ENCODE measurements at regions not wholly inside any gene's neighbourhood (a gene's known extent, or its start where the extent isn't known, plus 50 kb on each side); places are given as distances from the start of the nearest gene placed in this dataset.

GRCh38 chr18:78721981-78722380, 257.6 kb upstream of the SALL3 start:
- no peaks in the 10 kb centered on the region for H3K36me3 Mint-ChIP-seq (ENCODE audit: insufficient read depth, unreplicated experiment)
- CTCF ChIA-PET: no interaction called here
- no peaks in the 10 kb centered on the region for H3K27me3 Mint-ChIP-seq (ENCODE audit: insufficient read depth, unreplicated experiment)
- no TSS peak for BruUV-seq (replicated peaks)
- intact Hi-C loops (cut with micrococcal nuclease): no loop called here
- DNase-seq (ENCODE audit: unreplicated experiment): no peak
- no peak overlapping the region for H3K27ac Mint-ChIP-seq (ENCODE audit: low read depth, unreplicated experiment)
- H3K4me3 Mint-ChIP-seq (ENCODE audit: unreplicated experiment): no peak overlapping the region
- H3K9me3 Mint-ChIP-seq (ENCODE audit: unreplicated experiment): peaks cover 7% of the 10 kb centered on the region
- POLR2A ChIA-PET: no interaction called here
- no peaks in the 10 kb centered on the region for H3K4me1 Mint-ChIP-seq (ENCODE audit: insufficient read depth, unreplicated experiment)
- TF ChIP-seq, protein P1, sequence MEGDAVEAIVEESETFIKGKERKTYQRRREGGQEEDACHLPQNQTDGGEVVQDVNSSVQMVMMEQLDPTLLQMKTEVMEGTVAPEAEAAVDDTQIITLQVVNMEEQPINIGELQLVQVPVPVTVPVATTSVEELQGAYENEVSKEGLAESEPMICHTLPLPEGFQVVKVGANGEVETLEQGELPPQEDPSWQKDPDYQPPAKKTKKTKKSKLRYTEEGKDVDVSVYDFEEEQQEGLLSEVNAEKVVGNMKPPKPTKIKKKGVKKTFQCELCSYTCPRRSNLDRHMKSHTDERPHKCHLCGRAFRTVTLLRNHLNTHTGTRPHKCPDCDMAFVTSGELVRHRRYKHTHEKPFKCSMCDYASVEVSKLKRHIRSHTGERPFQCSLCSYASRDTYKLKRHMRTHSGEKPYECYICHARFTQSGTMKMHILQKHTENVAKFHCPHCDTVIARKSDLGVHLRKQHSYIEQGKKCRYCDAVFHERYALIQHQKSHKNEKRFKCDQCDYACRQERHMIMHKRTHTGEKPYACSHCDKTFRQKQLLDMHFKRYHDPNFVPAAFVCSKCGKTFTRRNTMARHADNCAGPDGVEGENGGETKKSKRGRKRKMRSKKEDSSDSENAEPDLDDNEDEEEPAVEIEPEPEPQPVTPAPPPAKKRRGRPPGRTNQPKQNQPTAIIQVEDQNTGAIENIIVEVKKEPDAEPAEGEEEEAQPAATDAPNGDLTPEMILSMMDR (IDR thresholded peaks at IDR 0.05; ENCODE audit: unreplicated experiment): no peak

GRCh38 chr18:78722386-78722785, 257.2 kb upstream of the SALL3 start:
- BruUV-seq (replicated peaks): no TSS peak

DNA sequence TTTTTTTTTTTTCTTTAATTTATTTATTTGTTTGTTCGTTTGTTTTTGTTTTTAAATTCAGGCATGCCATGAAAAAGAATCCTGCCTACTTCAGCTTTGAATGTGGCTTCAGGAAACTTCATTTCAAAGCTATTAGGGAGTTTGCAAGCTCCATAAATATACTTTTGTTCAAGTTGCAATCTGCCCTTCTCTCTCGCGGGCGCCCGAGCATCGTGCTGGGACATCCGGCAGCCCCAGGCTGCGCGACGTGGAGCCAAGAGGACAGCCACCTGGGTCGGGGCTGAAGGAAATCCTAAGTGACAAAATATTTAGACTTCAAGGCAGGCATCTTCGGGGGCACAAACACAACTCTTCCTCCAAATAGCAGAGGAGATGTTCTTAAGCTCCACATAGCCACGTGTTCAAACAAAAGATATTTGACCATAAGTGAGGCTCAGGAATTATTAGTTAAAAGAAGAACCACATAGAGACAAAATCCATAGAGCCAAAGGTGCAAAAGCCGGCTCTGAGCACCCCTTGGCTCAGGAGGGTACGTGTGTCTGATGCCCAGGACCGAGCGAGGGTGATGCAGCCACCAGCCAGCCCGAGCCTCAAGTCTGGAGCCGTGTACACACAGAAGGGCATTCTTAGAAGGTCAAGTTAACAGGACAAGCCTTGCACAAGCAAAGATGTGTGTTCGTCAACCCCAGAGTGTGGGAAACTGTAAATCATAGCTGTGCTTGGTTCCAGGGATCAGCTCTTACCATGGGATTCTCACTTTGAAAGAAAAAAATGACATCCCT, 256.5 kb upstream of the SALL3 start:
- no peak overlapping the region for H3K4me3 Mint-ChIP-seq (ENCODE audit: unreplicated experiment)
- H3K36me3 Mint-ChIP-seq (ENCODE audit: insufficient read depth, unreplicated experiment): no peaks in the 10 kb centered on the region
- BruUV-seq (replicated peaks): no TSS peak
- peaks cover 7% of the 10 kb centered on the region for H3K9me3 Mint-ChIP-seq (ENCODE audit: unreplicated experiment)
- no peak for DNase-seq (ENCODE audit: unreplicated experiment)
- H3K4me1 Mint-ChIP-seq (ENCODE audit: insufficient read depth, unreplicated experiment): no peaks in the 10 kb centered on the region
- no peak overlapping the region for H3K27ac Mint-ChIP-seq (ENCODE audit: low read depth, unreplicated experiment)
- TF ChIP-seq, protein P1 (IDR thresholded peaks at IDR 0.05; ENCODE audit: unreplicated experiment): no peak
- intact Hi-C loops (cut with micrococcal nuclease): no loop called here
- POLR2A ChIA-PET: no interaction called here
- no peaks in the 10 kb centered on the region for H3K27me3 Mint-ChIP-seq (ENCODE audit: insufficient read depth, unreplicated experiment)
- CTCF ChIA-PET: no interaction called here

More at GRCh38 chr18:78722386-78722785, 257.2 kb upstream of the SALL3 start:
- TF ChIP-seq, protein P1 (IDR thresholded peaks at IDR 0.05; ENCODE audit: unreplicated experiment): no peak
- H3K4me1 Mint-ChIP-seq (ENCODE audit: insufficient read depth, unreplicated experiment): no peaks in the 10 kb centered on the region
- H3K27ac Mint-ChIP-seq (ENCODE audit: low read depth, unreplicated experiment): no peak overlapping the region
- H3K4me3 Mint-ChIP-seq (ENCODE audit: unreplicated experiment): no peak overlapping the region
- ChIA-PET POLR2A (no interaction called here), CTCF (no interaction called here)
- no peak for DNase-seq (ENCODE audit: unreplicated experiment)
- no peaks in the 10 kb centered on the region for H3K27me3 Mint-ChIP-seq (ENCODE audit: insufficient read depth, unreplicated experiment)
- H3K36me3 Mint-ChIP-seq (ENCODE audit: insufficient read depth, unreplicated experiment): no peaks in the 10 kb centered on the region
- H3K9me3 Mint-ChIP-seq (ENCODE audit: unreplicated experiment): peaks cover 7% of the 10 kb centered on the region
- intact Hi-C loops (cut with micrococcal nuclease): no loop called here

GRCh38 chr18:78724214-78724914, 255.3 kb upstream of the SALL3 start:
- CTCF ChIA-PET: interaction anchor here (0.5 kb wide), 1 partner anchor 185 kb away, joined by 5 read pairs; no protein-coding TSS in a partner anchor
- intact Hi-C loops (cut with micrococcal nuclease): no loop called here
- no peaks in the 10 kb centered on the region for H3K27me3 Mint-ChIP-seq (ENCODE audit: insufficient read depth, unreplicated experiment)
- DNase-seq (ENCODE audit: unreplicated experiment): no peak
- peaks cover 7% of the 10 kb centered on the region for H3K9me3 Mint-ChIP-seq (ENCODE audit: unreplicated experiment)
- TF ChIP-seq, protein P1 (IDR thresholded peaks at IDR 0.05; ENCODE audit: unreplicated experiment): no peak
- POLR2A ChIA-PET: no interaction called here
- no peaks in the 10 kb centered on the region for H3K36me3 Mint-ChIP-seq (ENCODE audit: insufficient read depth, unreplicated experiment)
- no peak overlapping the region for H3K4me3 Mint-ChIP-seq (ENCODE audit: unreplicated experiment)
- H3K4me1 Mint-ChIP-seq (ENCODE audit: insufficient read depth, unreplicated experiment): no peaks in the 10 kb centered on the region
- no peak overlapping the region for H3K27ac Mint-ChIP-seq (ENCODE audit: low read depth, unreplicated experiment)
- BruUV-seq (replicated peaks): no TSS peak

Data from MCF 10A (cell line).